GDM1 (cell line): ENCODE measurements at regions not wholly inside any gene's neighbourhood (a gene's known extent, or its start where the extent isn't known, plus 50 kb on each side); places are given as distances from the start of the nearest gene placed in this dataset.
"Not testable (repeated sequence)": the region's sequence is repeated elsewhere in the genome, so short reads cannot be mapped to it uniquely, and the experiment has no call there.

ENCODE experiments used
- DNase-seq: peaks from one replicate; lab custom pipeline; 2025; lab: John Stamatoyannopoulos, UW

DNA sequence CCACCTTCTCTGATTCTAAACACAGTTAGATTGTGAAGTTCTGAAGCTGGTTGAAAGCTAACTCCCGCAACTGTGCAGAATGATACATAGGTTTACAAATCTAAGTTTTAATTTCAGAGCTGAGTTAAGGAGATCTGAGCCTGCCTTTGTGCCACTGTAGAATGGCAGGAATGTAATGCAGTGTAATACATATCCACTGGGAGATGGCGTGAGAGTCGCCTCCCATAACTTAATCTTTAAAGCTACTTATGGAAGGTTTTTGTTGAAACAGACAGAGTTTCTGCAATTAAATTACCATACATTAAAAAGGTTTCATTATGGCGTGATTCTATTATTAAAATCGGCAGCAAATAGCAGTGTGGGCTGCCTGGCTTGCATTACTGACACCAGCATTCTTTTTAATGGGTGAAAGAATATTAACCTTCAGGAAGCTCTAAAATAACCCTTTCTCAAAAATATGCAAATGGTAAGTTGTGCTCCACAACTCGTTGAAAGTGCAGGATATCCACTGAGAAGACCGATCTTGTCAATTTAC is 257.4 kb downstream of the OLFM4 start:
- no peak for DNase-seq

- no peak for DNase-seq
Observed at GRCh38 chr13:53298396-53298795, 269.8 kb downstream of the OLFM4 start.

GRCh38 chr13:53301449-53301848 is 272.8 kb downstream of the OLFM4 start:
- DNase-seq = no peak

- DNase-seq = not testable (repeated sequence)
Observed at GRCh38 chr13:53305419-53305818, 276.8 kb downstream of the OLFM4 start.

DNA sequence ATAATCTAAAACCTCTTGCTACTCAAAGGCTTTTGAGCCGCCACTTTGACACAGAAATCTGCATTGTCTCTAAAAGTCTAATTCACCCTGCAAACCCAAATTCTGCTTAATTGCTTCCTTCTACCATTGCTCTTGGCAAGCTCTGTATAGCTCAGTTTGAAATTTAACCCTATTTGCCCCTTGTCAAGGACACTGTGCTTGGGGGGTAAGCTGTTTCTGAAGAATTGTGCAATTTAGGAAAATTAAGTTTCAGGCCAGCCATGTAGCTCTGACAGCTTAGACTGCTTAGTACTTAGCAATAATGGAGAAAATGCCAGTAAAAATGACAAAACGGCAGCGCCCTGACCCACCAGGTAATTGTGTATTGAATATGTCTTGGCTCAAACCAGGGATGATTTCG is 282.2 kb downstream of the OLFM4 start:
- no peak for DNase-seq

DNA sequence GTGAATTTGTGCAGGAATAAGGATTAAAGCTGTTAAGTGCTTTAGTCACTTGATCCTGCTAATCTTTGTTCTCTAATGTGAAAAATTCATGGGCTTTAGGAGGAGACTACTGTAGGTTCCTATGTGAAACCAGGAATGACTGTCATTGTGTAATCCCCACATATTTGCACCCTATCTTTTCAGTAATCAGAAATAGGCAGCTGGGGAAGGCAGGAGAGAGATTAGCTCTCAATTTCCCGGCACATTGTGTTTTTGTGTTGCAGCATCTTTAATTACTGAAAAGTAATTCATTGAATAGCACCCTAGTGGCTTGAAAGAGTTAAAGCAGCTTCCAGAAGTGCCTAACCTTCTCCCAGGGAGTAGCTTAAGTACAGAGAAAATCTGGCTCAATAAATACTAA is 282.9 kb downstream of the OLFM4 start:
- no peak for DNase-seq

DNA sequence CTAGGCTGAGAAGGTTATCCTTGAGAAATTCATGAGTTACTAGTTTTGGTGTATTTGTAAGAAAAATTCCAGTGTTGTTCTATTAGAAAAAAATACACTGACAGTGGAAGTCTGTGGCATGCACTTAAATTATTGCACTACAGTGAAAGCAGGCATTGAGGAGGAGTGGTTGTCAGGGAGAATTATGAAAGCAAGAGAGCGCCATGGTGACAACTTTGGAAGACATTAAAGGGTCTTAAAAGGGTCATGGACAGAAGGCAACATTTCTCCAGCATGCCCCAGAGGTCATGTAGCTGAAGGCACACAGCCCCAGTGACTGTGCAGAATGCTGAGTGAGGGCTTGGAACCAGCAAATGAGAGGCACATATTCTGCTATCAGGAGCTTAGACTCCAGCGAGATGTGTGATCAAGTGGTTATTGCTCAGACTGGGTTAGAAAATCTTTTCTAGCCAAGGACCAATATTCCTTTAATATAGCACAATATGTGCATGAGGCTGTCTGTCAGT is 292.7 kb downstream of the OLFM4 start:
- DNase-seq = no peak

GRCh38 chr13:53324656-53325055 is 296.0 kb downstream of the OLFM4 start:
- DNase-seq = no peak

- no peak for DNase-seq
Observed at GRCh38 chr13:53326716-53327115, 298.1 kb downstream of the OLFM4 start.

DNA sequence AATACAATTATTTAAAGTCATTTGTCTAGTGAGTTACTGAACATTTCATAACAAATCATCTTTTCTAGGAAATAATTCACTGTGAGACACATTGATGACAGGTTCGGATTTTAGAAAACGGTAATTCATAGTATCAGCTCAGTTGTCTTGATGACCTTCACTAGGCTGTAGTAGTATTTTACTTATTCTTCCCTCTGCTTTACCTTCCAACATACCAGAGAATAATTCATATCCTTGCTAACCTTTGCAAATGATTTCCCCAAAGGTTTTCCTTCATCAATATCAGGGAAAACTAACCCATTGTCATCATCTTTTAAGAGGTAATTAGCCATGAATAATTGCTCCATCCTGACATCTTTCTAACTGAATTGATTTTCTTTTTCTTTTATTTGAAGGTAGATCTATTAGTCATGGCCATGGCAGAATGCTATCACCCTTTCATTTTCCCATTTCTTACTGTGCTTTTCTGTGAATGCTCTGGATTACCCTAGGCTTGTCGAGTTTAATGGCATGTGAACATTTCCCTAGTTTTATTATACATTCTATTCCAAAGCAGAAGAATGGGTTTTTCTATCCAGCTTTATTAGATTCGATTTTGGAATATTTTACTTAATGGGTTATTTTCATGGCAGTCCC is 299.2 kb downstream of the OLFM4 start:
- DNase-seq = no peak

DNA sequence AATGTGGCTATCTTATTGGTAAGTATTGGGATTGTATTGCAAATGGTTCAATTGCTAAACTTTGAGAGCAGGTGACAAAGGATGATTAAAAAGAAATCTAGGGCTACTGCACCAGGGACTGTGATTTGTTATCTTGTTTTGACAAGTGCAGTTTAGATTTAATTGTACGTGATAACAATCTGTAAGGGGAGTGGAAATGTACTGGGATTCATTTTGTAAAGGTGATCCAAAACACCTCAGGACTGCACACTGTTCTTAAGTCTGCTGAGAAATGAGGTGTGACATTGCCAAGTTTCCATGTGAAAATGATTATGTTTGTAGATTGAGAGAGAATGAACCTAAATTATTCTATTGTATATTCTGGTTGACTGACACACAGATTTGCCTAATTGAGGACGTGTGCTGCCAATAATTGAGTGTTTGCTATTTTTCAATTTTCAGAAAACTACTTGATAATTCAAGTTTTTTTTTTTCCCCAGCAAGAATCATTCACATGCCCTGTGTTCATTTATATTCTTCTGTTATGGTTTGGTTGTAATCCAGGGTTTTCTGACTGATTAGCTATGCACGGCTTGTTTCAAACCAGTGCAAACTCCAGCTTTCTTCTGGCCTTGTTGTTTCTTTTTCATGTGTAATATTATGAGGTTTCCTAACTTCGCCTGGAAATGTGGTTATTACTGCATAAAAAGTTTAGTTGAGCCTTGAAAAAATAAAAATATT is 308.0 kb downstream of the OLFM4 start:
- DNase-seq = no peak

GRCh38 chr13:53338760-53339159 is 310.1 kb downstream of the OLFM4 start:
- DNase-seq = no peak

DNA sequence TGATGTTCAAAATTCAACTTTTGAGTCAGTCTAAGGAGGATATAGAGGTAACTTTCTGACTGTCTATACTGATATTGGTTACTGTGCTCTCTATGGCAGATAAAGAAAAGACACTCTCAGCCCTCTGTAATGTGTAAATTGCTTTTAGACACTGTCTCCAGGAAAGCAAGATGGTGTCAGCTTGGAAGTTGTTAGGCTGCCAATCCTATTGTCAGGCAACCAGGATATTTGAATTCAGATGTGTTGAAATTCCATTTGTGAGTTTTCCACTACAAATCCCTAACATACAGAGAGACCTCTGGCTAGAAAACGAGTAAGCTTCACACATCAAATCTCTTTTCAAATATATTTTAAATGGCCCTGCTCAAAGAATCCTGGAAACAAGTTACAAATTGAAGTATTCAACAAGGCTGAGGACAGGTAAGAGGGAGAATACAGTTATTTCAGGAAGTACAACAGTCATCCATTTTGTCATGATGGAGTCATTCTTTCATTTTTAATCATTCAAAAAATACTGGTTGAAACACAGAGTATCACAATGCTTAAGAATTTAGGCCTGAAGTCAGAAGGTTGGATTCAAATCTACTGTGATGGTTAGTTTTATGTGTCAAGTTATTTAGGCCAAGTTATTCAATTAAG is 312.0 kb downstream of the OLFM4 start:
- no peak for DNase-seq

- DNase-seq = no peak
Observed at GRCh38 chr13:53341144-53341510, 312.5 kb downstream of the OLFM4 start.

- no peak for DNase-seq
Observed at GRCh38 chr13:53342623-53343360, 314.2 kb downstream of the OLFM4 start.

GRCh38 chr13:53343361-53343744 is 314.7 kb downstream of the OLFM4 start:
- DNase-seq = no peak

GRCh38 chr13:53351021-53351420 is 322.4 kb downstream of the OLFM4 start:
- no peak for DNase-seq

- no peak for DNase-seq
Observed at GRCh38 chr13:53357582-53357981, 329.0 kb downstream of the OLFM4 start.

DNA sequence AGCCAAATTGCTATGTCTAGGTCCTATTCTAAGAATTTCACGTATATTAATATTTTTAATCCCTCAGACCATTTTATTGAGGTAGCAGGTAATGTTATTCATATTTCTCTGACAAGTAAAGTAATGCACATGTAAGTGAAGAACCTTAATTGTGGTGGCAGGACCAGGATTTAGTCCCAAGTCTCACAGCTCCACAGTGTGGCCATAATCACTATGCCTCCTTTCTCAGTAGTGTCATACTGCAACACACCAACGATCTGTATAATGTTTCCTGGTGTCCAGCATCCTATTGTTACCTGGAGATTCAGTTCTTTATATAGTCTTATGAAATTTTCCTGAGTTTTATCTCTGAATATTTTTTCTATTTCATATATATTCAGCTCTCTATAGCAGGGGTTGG is 340.3 kb downstream of the OLFM4 start:
- no peak for DNase-seq

DNA sequence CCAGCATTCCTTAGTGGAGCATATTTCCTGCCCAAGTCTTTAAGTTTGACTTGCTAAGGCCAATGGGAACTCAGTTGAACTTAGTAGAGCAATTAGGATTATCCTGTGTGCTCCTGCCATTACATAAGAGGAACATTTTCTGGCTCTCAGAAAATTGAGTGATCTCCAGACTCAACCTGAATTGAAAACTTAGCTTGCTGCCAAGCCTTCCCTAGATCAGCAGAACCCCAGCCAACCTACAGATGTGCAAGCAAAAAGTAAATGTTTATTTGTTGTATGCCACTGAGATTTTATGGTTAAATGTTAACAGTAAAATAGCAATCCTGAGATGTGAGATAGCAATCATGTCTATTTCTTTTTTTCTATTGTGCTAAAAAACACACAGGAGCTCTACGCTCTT is 350.9 kb downstream of the OLFM4 start:
- no peak for DNase-seq

DNA sequence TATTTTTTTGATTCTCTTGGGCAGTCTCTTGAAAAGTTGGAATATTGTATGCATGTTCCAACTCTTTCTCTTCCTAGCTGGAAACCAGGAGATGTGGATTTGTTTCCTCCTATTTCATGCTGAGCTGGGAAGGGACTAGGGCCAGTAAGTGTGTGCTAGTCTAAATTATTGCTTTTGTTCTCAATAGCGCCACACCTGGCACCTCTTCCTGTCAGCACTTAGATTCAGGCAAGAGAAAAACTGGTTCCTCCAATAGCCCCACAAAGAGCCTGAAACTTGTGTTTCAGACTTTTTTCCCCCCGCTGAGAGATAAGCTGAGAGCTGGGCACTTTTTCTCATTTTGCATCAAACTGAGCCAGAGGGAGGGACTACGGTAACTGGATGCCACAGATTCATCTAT is 353.4 kb downstream of the OLFM4 start:
- DNase-seq = no peak

DNA sequence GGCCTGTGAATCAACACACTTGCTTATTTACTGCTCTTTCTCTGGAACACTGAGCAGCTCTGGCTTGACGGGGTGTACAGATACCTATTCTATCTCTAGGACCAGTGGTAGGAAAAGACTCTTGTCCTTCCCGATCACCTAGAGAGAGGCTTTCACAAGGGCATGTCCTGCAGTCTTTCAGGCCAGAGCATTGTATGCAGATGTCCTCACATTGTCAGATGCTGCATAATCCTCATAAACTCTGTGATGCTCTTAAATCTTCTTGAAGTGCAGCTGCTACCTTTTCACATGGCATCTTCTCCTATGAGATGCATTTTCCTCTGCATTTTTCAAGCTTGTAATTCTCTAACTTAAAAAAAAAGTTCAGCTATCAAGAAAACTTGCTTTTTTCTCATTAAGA is 369.4 kb downstream of the OLFM4 start:
- DNase-seq = no peak
